ENCODE measurements at regions not wholly inside any gene's neighbourhood (a gene's known extent, or its start where the extent isn't known, plus 50 kb on each side); places are given as distances from the start of the nearest gene placed in this dataset.
"Not testable (repeated sequence)": the region's sequence is repeated elsewhere in the genome, so short reads cannot be mapped to it uniquely, and the experiment has no call there.

- no peak overlapping the region for H3K27ac ChIP-seq (ENCODE audit: low read length)
These were observed 261.8 kb upstream of the CBLB start for GRCh38 chr3:106130384-106131198.

GRCh38 chr3:106135451-106136160, 266.8 kb upstream of the CBLB start:
- Histone ChIP-seq H3K9me2 (replicated peaks; ENCODE audit: insufficient read depth, low read length) (no peaks in the 10 kb centered on the region), H3K36me3 (ENCODE audit: insufficient read depth, low read length) (no peaks in the 10 kb centered on the region), H3K4me1 (ENCODE audit: low read length) (no peaks in the 10 kb centered on the region), H3K9me3 (ENCODE audit: low read length) (no peaks in the 10 kb centered on the region), H2AFZ (ENCODE audit: low read length) (no peak overlapping the region), H4K20me1 (ENCODE audit: insufficient read depth, low read depth, low read length) (no peaks in the 10 kb centered on the region), H3K27me3 (ENCODE audit: low read length) (no peaks in the 10 kb centered on the region), H3K79me2 (ENCODE audit: low read length) (no peaks in the 10 kb centered on the region), H3K27ac (ENCODE audit: low read length) (no peak overlapping the region), H3K9ac (ENCODE audit: low read length) (no peak overlapping the region), H3K4me3 (ENCODE audit: low read length) (no peak overlapping the region), H3K4me2 (ENCODE audit: low read depth, low read length, poor library complexity, severe bottlenecking) (no peak overlapping the region)
- no peak for DNase-seq

More at GRCh38 chr3:106130384-106131198, 261.8 kb upstream of the CBLB start:
- no peak for DNase-seq
- H3K9me2 ChIP-seq (replicated peaks; ENCODE audit: insufficient read depth, low read length), result no peaks in the 10 kb centered on the region
- no peaks in the 10 kb centered on the region for H3K36me3 ChIP-seq (ENCODE audit: insufficient read depth, low read length)
- H3K9ac ChIP-seq (ENCODE audit: low read length), result no peak overlapping the region
- no peak overlapping the region for H3K4me3 ChIP-seq (ENCODE audit: low read length)
- no peaks in the 10 kb centered on the region for H4K20me1 ChIP-seq (ENCODE audit: insufficient read depth, low read depth, low read length)
- H3K79me2 ChIP-seq (ENCODE audit: low read length), result no peaks in the 10 kb centered on the region
- no peaks in the 10 kb centered on the region for H3K4me1 ChIP-seq (ENCODE audit: low read length)
- no peaks in the 10 kb centered on the region for H3K9me3 ChIP-seq (ENCODE audit: low read length)
- H2AFZ ChIP-seq (ENCODE audit: low read length), result no peak overlapping the region
- H3K4me2 ChIP-seq (ENCODE audit: low read depth, low read length, poor library complexity, severe bottlenecking), result no peak overlapping the region
- no peaks in the 10 kb centered on the region for H3K27me3 ChIP-seq (ENCODE audit: low read length)

GRCh38 chr3:106139826-106140225, 271.0 kb upstream of the CBLB start:
- no peaks in the 10 kb centered on the region for H3K36me3 ChIP-seq (ENCODE audit: insufficient read depth, low read length)
- no peak overlapping the region for H3K4me2 ChIP-seq (ENCODE audit: low read depth, low read length, poor library complexity, severe bottlenecking)
- no peaks in the 10 kb centered on the region for H3K79me2 ChIP-seq (ENCODE audit: low read length)
- no peaks in the 10 kb centered on the region for H3K9me3 ChIP-seq (ENCODE audit: low read length)
- no peak overlapping the region for H2AFZ ChIP-seq (ENCODE audit: low read length)
- no peak overlapping the region for H3K4me3 ChIP-seq (ENCODE audit: low read length)
- H3K4me1 ChIP-seq (ENCODE audit: low read length), result no peaks in the 10 kb centered on the region
- no peak overlapping the region for H3K9ac ChIP-seq (ENCODE audit: low read length)
- no peaks in the 10 kb centered on the region for H3K27me3 ChIP-seq (ENCODE audit: low read length)
- no peak overlapping the region for H3K27ac ChIP-seq (ENCODE audit: low read length)
- no peaks in the 10 kb centered on the region for H4K20me1 ChIP-seq (ENCODE audit: insufficient read depth, low read depth, low read length)
- no peaks in the 10 kb centered on the region for H3K9me2 ChIP-seq (replicated peaks; ENCODE audit: insufficient read depth, low read length)
- no peak for DNase-seq

- no peaks in the 10 kb centered on the region for H3K9me2 ChIP-seq (replicated peaks; ENCODE audit: insufficient read depth, low read length)
- no peaks in the 10 kb centered on the region for H3K27me3 ChIP-seq (ENCODE audit: low read length)
- no peak overlapping the region for H3K27ac ChIP-seq (ENCODE audit: low read length)
- H2AFZ ChIP-seq (ENCODE audit: low read length), result no peak overlapping the region
- H3K4me2 ChIP-seq (ENCODE audit: low read depth, low read length, poor library complexity, severe bottlenecking), result no peak overlapping the region
- H4K20me1 ChIP-seq (ENCODE audit: insufficient read depth, low read depth, low read length), result no peaks in the 10 kb centered on the region
- no peaks in the 10 kb centered on the region for H3K79me2 ChIP-seq (ENCODE audit: low read length)
- H3K9ac ChIP-seq (ENCODE audit: low read length), result no peak overlapping the region
- no peak for DNase-seq
- no peaks in the 10 kb centered on the region for H3K36me3 ChIP-seq (ENCODE audit: insufficient read depth, low read length)
- no peak overlapping the region for H3K4me3 ChIP-seq (ENCODE audit: low read length)
- no peaks in the 10 kb centered on the region for H3K4me1 ChIP-seq (ENCODE audit: low read length)
- H3K9me3 ChIP-seq (ENCODE audit: low read length), result no peaks in the 10 kb centered on the region
These were observed 271.6 kb upstream of the CBLB start for GRCh38 chr3:106140431-106140830.

DNA sequence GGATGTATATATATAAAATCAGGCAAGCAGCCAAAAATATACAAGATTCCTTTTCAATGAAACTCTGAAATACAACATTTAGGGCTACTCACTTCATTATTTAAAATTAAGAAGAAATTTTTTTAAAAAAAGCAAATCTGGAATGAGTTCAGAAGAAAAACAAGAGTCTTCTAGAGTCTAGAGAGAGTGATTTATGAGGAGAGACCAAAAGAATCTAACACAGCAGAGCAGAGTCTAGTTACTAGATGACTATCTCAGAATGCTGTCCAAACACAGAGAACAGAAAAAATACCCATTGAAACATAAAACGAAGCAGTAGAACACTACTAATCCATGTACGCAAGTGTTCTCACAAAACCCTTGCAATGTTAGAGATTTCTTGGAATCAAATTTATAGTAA, 275.2 kb upstream of the CBLB start:
- Histone ChIP-seq H2AFZ (ENCODE audit: low read length) (no peak overlapping the region), H3K27ac (ENCODE audit: low read length) (no peak overlapping the region), H3K36me3 (ENCODE audit: insufficient read depth, low read length) (no peaks in the 10 kb centered on the region), H3K4me3 (ENCODE audit: low read length) (no peak overlapping the region), H4K20me1 (ENCODE audit: insufficient read depth, low read depth, low read length) (no peaks in the 10 kb centered on the region), H3K9me3 (ENCODE audit: low read length) (no peaks in the 10 kb centered on the region), H3K27me3 (ENCODE audit: low read length) (no peaks in the 10 kb centered on the region), H3K4me1 (ENCODE audit: low read length) (no peaks in the 10 kb centered on the region), H3K9ac (ENCODE audit: low read length) (no peak overlapping the region), H3K4me2 (ENCODE audit: low read depth, low read length, poor library complexity, severe bottlenecking) (no peak overlapping the region), H3K79me2 (ENCODE audit: low read length) (no peaks in the 10 kb centered on the region), H3K9me2 (replicated peaks; ENCODE audit: insufficient read depth, low read length) (no peaks in the 10 kb centered on the region)
- DNase-seq, result no peak

- not testable (repeated sequence) for H3K27me3 ChIP-seq (ENCODE audit: low read length); DNase-seq; H3K79me2 ChIP-seq (ENCODE audit: low read length); H3K9me3 ChIP-seq (ENCODE audit: low read length); H4K20me1 ChIP-seq (ENCODE audit: insufficient read depth, low read depth, low read length); H3K9me2 ChIP-seq (replicated peaks; ENCODE audit: insufficient read depth, low read length); H3K4me1 ChIP-seq (ENCODE audit: low read length); H3K4me2 ChIP-seq (ENCODE audit: low read depth, low read length, poor library complexity, severe bottlenecking); H2AFZ ChIP-seq (ENCODE audit: low read length); H3K27ac ChIP-seq (ENCODE audit: low read length); H3K4me3 ChIP-seq (ENCODE audit: low read length); H3K36me3 ChIP-seq (ENCODE audit: insufficient read depth, low read length); H3K9ac ChIP-seq (ENCODE audit: low read length)
These were observed 279.7 kb upstream of the CBLB start for GRCh38 chr3:106148440-106149082.

DNA sequence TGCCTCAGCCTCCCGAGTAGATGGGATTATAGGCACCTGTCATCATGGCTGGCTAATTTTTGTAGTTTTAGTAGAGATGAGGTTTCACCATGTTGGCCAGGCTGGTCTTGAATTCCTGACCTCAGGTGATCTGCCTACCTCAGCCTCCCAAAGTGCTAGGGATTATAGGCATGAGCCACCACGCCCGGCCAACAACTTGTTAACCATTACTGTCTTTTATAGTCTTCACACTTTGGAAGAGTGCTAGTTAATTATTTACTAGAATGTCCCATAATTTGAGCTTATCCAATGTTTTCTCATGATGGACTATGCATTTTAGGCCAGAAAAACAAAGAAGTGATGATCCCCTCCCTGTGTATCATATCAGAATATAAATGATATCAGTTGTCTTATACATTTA, 288.6 kb upstream of the CBLB start:
- no peak for DNase-seq
- Histone ChIP-seq H3K9me2 (replicated peaks; ENCODE audit: insufficient read depth, low read length) (no peaks in the 10 kb centered on the region), H3K4me3 (ENCODE audit: low read length) (no peak overlapping the region), H3K4me2 (ENCODE audit: low read depth, low read length, poor library complexity, severe bottlenecking) (no peak overlapping the region), H3K27ac (ENCODE audit: low read length) (no peak overlapping the region), H3K79me2 (ENCODE audit: low read length) (no peaks in the 10 kb centered on the region), H3K9me3 (ENCODE audit: low read length) (no peaks in the 10 kb centered on the region), H3K27me3 (ENCODE audit: low read length) (0 out of 2 replicates have a peak, but pooled peaks cover under 1% of the 10 kb centered on the region), H4K20me1 (ENCODE audit: insufficient read depth, low read depth, low read length) (no peaks in the 10 kb centered on the region), H3K9ac (ENCODE audit: low read length) (no peak overlapping the region), H3K36me3 (ENCODE audit: insufficient read depth, low read length) (no peaks in the 10 kb centered on the region), H2AFZ (ENCODE audit: low read length) (no peak overlapping the region), H3K4me1 (ENCODE audit: low read length) (no peaks in the 10 kb centered on the region)

DNA sequence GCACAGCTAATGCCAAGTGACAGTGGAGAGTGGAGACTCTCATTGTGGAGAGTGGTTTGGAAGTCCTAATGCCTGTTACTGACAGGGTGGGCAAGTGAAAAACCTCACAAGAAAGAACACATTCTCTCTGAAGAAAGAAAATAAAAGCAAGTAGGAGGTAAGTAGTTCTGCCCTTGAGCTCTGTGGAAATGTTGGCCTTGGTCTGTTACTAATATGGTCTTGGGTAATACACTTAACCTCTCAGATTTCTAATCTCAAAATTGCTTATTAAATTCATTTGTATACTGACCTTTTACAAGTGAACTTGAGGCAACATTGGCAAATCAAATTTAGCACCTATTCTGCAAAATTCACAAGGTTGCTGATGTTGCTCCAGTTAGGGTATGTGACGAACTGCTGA, 291.6 kb upstream of the CBLB start:
- Histone ChIP-seq H4K20me1 (ENCODE audit: insufficient read depth, low read depth, low read length) (no peaks in the 10 kb centered on the region), H2AFZ (ENCODE audit: low read length) (no peak overlapping the region), H3K4me3 (ENCODE audit: low read length) (no peak overlapping the region), H3K9me2 (replicated peaks; ENCODE audit: insufficient read depth, low read length) (no peaks in the 10 kb centered on the region), H3K9me3 (ENCODE audit: low read length) (no peaks in the 10 kb centered on the region), H3K27ac (ENCODE audit: low read length) (no peak overlapping the region), H3K79me2 (ENCODE audit: low read length) (no peaks in the 10 kb centered on the region), H3K36me3 (ENCODE audit: insufficient read depth, low read length) (no peaks in the 10 kb centered on the region), H3K4me2 (ENCODE audit: low read depth, low read length, poor library complexity, severe bottlenecking) (no peak overlapping the region), H3K9ac (ENCODE audit: low read length) (no peak overlapping the region), H3K27me3 (ENCODE audit: low read length) (no peaks in the 10 kb centered on the region), H3K4me1 (ENCODE audit: low read length) (no peaks in the 10 kb centered on the region)
- DNase-seq, result no peak

Measured in Karpas-422 (cell line).